22Rv1 (cell line): ENCODE measurements at regions not wholly inside any gene's neighbourhood (a gene's known extent, or its start where the extent isn't known, plus 50 kb on each side); places are given as distances from the start of the nearest gene placed in this dataset.
"Not testable (repeated sequence)": the region's sequence is repeated elsewhere in the genome, so short reads cannot be mapped to it uniquely, and the experiment has no call there.

Experiments
- H3K27ac ChIP-seq: fragments of 450-650 bp; 2 replicates; pipeline ENCODE4 v1.5.1; 2017
- CTCF ChIP-seq: fragments of 450-650 bp; IDR thresholded peaks from 2 replicates; pipeline ENCODE4 v1.5.1; 2017; ENCODE audit warnings: mild to moderate bottlenecking
- ZFX ChIP-seq: fragments of 450-650 bp; IDR thresholded peaks from 2 replicates; pipeline ENCODE4 v1.6.1; 2017; ENCODE audit warnings: antibody characterized with exemption, borderline replicate concordance

- TF ChIP-seq CTCF: peak; percentile 89
- TF ChIP-seq ZFX: no peak
- no peak overlapping the region for H3K27ac ChIP-seq
These were observed 215.3 kb upstream of the TTC29 start for GRCh38 chr4:147160908-147161513.

- no peak overlapping the region for H3K27ac ChIP-seq
- TF ChIP-seq CTCF (no peak), ZFX (no peak)
These were observed 217.6 kb upstream of the TTC29 start for GRCh38 chr4:147163311-147163710.

- not testable (repeated sequence) for H3K27ac ChIP-seq
These were observed 222.5 kb upstream of the TTC29 start for GRCh38 chr4:147168200-147168599.

GRCh38 chr4:147173322-147173721 lies 227.7 kb upstream of the TTC29 start:
- TF ChIP-seq ZFX (no peak), CTCF (no peak)
- no peak overlapping the region for H3K27ac ChIP-seq

GRCh38 chr4:147173797-147174432 lies 228.3 kb upstream of the TTC29 start:
- TF ChIP-seq CTCF (no peak), ZFX (no peak)
- no peak overlapping the region for H3K27ac ChIP-seq

- no peak for TF ChIP-seq CTCF
- no peak for TF ChIP-seq ZFX
- H3K27ac ChIP-seq: no peak overlapping the region
These were observed 228.9 kb upstream of the TTC29 start for GRCh38 chr4:147174591-147174990.

- H3K27ac ChIP-seq: no peak overlapping the region
- TF ChIP-seq CTCF: no peak
These were observed 229.9 kb upstream of the TTC29 start for GRCh38 chr4:147175460-147176025.
